Upper lobe of left lung (tissue), 4 donors: ENCODE measurements at regions not wholly inside any gene's neighbourhood (a gene's known extent, or its start where the extent isn't known, plus 50 kb on each side); places are given as distances from the start of the nearest gene placed in this dataset.

Experiments
- EP300 ChIP-seq, 4 donors: sonication (generic); formaldehyde crosslinking; IDR thresholded peaks; one replicate each; pipeline ENCODE4 v1.5.1; 2017; ENCODE audit warnings: antibody characterized with exemption in 4 of 4, control low read depth in 2 of 4
- POLR2A ChIP-seq, 4 donors: fragments of 450-650 bp; IDR thresholded peaks; one replicate each; pipeline ENCODE4 v1.5.1; 2016 to 2017; ENCODE audit warnings: antibody characterized with exemption in 4 of 4, mild to moderate bottlenecking in 2 of 4
- TF ChIP-seq, protein P1 (sequence below), 6 experiments: fragments of 450-650 bp in 4 of 6; fragments of 200-600 bp in 2 of 6; sonication (generic) in 2 of 6; IDR thresholded peaks; one replicate each; pipeline ENCODE4 v1.5.1; 2016 to 2019; ENCODE audit warnings: antibody characterized with exemption in 6 of 6

- TF ChIP-seq, protein P1, sequence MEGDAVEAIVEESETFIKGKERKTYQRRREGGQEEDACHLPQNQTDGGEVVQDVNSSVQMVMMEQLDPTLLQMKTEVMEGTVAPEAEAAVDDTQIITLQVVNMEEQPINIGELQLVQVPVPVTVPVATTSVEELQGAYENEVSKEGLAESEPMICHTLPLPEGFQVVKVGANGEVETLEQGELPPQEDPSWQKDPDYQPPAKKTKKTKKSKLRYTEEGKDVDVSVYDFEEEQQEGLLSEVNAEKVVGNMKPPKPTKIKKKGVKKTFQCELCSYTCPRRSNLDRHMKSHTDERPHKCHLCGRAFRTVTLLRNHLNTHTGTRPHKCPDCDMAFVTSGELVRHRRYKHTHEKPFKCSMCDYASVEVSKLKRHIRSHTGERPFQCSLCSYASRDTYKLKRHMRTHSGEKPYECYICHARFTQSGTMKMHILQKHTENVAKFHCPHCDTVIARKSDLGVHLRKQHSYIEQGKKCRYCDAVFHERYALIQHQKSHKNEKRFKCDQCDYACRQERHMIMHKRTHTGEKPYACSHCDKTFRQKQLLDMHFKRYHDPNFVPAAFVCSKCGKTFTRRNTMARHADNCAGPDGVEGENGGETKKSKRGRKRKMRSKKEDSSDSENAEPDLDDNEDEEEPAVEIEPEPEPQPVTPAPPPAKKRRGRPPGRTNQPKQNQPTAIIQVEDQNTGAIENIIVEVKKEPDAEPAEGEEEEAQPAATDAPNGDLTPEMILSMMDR (IDR thresholded peaks at IDR 0.05), result no peak
- TF ChIP-seq POLR2A (IDR thresholded peaks at IDR 0.05) (no peak), EP300 (IDR thresholded peaks at IDR 0.05) (no peak)
Measured at GRCh38 chr4:17182888-17183287, 284.4 kb upstream of the LDB2 start.
